Superior temporal gyrus (tissue), 1 donor: ENCODE measurements at regions not wholly inside any gene's neighbourhood (a gene's known extent, or its start where the extent isn't known, plus 50 kb on each side); places are given as distances from the start of the nearest gene placed in this dataset.
A peak's percentile ranks its signal among the peaks of the same experiment; 100 is the strongest.
"Not testable (repeated sequence)": the region's sequence is repeated elsewhere in the genome, so short reads cannot be mapped to it uniquely, and the experiment has no call there.

Experiments
- DNase-seq: peaks from one replicate; pipeline ENCODE4 v3.0.0-alpha.2; 2016; ENCODE audit errors: extremely low spot score

DNA sequence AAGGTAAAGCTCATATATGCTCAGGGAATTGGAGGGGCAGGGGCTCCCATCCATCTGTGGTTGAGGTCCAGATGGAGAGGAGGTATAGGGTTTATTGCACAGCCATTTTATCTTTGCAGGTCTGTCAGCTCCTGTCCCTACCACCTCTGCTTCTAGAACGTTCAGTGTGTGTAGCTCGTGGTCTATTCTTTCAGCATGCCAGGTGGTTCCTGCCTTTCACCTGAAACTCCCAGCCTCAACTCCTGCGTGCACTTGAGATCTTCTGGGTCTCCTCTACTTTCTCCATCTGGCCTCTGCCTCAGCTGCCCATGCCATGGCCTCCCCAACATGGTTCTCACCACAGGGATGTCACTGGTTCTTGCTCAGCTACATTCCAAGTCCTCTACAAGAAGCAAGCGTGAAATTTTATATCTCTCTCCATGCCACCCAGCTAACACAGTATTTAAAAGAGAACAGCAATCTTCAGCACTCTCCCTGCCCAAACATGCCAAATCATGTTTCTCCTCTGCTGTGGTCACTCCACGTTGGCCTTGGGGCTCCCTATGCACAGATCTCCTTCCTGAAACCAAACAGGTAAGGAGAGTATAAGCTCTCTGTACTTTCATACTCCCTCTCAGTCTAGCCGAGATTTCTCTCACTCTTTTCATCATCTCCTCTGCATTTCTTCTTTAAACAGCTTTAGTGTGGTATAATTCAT is 157.8 kb upstream of the TRPC6 start:
- DNase-seq = no peak

DNA sequence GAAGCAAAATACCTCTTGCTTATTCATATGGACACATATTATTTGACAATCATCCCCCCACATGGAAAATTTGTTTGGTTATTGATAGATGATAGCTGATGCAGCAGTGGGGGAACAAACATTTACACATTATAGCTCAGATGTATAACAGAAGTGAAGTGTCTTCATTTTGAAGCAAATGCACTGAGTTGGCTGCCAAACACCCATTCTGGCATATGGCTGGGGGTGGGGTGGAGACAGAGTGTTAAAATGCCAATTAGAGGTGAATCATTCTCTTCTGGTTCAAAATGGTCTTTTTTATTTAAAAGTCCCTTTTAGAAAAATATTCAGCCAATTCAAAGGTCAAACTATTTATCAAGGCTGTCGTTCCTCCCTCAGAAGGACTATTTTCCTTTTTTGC is 157.3 kb upstream of the TRPC6 start:
- no peak for DNase-seq

DNA sequence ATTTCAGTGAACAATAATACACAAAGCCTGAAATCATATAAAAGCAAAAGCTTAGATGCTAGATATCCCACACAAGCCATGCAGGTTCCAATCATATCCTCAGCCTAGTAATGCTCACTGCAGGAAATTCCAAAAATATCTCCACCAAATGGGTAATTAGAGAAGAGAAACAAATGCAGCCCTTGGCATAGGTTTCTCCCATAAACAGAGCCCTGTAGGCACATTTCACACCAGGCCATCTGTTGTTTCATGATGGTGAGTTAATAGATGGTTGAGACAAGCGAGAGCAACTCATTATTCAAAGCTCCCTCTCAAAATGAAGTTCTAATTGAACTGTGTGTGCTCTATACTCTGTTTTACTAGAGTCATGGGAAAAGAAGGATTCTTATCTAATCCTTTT is 154.6 kb upstream of the TRPC6 start:
- DNase-seq = peak; percentile 38

DNA sequence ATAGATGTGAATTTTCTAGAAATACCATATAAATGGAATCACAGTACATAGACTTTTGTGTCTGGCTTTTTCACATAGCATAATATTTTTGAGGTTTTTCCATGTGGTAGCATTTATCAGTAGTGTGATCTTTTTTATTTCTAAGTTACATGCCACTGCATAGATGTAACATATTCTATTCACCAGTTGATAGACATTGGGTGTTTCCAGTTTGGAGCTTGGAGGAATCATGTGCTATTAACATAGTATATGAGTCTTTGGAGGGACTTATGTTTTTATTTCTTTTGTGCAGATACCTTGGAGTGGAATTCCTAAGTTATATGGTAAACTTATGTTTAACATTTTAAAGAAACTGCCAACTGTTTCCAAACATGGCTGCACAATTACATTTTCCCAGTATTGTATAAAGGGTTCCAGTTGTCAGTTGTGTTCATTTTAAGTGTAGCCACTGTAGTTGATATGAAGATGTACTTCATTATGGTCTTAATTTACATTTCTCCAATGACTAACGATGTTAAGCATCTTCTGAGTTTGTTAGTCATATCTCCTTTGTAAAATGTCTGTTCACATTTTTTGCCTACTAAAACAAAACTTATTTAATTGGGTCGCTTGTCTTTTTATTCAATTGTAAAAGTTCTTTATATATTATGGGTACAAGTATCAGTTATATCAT is 145.7 kb upstream of the TRPC6 start:
- no peak for DNase-seq

DNA sequence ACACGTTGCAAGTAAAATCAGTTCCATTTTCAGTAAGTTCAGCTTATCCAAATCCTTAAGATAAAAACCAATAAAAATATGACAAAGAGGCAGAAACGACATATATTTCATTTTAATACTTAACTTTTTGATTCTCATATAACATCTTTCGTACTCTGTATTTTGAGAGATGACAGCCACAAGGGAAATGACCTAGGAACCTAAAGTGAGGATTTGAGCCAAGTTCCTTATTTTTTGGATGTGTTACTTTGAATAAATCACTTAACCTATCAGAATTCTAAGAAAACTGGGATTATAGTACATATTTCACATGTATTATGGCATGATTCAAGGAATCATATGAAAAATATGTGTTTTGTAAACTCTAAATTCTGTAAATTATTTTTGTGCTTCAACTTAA is 143.6 kb upstream of the TRPC6 start:
- no peak for DNase-seq

DNA sequence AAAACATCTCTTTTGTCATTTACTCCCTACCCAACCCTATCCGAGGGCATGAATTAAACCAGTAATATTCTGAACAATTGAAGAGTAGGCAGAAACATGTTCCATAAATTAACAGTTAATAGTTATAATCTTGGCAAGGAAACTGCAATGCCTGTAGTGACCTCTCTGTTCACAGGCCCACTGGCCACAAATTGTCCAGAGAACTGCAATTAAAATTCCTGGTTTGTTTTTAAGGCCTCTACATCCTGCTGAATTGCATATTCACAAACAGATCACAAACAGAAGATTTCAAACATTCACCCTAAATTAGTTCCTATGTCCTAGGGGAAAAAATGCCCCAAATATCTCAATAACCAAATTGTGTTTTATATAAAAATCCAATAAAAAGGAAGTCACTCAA is 143.2 kb upstream of the TRPC6 start:
- DNase-seq = no peak

DNA sequence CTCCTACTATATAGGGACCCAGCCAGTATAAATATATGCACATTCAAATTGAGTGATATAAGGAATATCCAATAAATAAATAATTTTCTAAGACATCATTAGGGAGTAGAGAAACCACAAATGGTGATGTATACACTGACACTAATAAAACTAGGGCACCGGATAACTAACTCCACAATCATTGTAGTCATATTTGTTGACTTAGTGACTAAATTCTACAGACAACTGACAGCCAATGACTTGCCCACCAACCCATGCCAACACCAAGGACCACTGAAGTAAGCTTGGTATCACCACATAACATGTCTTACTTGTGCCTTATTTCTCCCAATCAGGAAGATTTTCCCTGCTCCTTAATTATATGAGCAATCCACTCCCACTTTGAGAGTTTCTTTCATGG is 139.6 kb upstream of the TRPC6 start:
- no peak for DNase-seq

DNA sequence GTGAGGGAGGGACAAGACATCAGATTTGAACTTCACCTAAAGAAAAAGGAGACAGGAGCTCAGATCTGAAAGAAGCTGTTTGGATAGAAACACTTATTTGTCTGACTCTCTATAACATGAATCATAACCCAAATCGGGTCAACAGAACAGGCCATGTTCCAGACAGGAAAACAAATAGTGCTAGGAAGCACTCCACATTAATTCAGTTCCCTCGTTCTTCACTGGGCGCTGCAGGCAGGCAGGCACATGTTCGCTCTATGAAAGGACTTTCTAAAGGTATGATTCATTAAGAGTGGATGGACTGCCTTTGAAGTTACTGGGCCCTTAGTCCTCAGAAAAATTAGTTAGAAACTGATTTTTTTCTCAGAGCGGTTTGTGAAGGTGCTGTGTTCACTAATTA is 137.5 kb upstream of the TRPC6 start:
- DNase-seq = no peak

DNA sequence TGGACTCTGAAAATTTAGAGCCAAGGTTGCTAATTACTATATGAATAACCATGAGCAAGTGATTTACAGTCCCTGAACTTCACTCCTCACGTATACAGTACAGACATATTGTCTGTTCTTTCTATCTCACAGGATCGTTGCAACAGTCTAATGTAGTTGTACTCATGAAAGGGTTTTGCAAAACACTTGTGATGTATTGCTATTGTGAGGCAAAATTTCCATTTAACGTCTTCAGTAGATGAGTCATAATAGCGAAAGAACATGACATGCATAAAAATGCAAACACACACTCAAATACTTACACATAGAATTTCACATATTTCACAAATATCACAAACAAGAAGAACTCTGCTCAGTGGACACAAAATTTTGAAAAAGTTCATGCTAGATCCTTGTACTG is 134.6 kb upstream of the TRPC6 start:
- DNase-seq = no peak

DNA sequence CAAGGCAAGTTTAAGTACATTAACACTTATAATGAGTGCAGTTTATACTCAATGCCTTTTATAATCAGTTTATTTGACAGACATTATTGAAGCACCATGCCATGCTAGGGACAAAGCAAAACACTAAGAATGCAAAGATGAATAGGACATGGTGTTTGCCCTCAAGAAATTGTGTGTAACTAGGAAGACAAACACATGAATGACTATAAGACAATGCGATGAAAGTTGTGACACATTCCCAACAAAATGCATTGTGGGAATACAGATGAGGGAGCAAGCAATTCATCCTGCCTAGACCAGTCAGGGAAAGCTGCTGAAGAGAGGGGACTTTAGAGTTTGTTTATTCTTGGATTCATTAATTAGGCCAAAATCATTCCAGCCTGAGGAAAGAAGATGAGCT is 133.8 kb upstream of the TRPC6 start:
- no peak for DNase-seq

DNA sequence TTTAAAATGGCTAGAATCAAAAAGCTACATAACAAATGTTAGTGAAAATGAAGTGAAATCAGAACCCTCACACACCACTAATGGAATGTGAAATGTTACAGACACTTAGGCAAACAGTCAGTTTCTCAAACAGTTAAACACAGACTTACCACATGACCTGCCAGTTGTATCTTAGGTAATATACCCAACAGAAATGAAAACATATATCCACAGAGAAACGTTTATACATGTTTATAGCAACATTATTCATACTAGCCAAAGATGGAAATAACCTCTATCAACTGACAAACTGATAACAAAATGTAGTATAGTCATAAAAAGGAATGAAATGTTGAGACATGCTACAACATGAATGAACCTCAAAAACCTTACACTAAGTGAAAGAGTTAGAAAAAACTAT is 131.5 kb upstream of the TRPC6 start:
- DNase-seq = no peak

DNA sequence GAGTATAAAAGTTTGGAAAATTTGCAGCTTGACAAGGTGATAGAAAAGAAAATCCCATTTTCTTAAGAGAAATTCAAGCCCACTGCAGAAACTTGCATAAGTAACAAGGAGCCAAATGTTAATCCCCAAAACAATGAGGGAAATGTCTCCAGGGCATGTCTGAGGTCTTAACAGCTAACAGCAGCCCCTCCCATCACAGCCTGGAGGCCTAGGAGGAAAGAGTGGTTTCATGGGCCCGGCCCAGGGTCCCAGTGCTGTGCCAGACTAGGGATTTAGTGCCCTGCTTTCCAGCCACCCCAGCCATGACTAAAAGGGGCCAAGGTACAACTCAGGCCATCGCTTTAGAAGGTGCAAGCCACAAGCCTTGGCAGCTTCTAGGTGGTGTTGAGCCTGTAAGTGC is 123.7 kb upstream of the TRPC6 start:
- DNase-seq = no peak

DNA sequence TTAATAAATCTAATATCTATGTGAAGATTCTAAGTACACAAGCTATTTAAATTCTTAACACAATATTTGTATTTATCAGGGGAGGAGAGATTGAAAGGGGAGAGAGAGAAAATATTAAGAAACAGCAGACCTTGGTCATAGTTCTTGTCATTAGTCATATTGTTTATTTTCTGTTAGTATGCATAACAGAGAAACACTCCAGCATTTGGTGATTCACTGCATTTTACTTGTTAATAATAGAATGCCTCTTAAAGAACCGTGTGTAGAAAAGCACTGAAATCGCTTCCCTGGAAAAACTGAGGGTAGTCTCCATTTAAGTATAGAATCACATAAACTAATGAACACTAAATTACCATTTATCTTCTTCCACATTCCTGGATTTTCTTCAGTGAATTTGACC is 122.7 kb upstream of the TRPC6 start:
- no peak for DNase-seq

DNA sequence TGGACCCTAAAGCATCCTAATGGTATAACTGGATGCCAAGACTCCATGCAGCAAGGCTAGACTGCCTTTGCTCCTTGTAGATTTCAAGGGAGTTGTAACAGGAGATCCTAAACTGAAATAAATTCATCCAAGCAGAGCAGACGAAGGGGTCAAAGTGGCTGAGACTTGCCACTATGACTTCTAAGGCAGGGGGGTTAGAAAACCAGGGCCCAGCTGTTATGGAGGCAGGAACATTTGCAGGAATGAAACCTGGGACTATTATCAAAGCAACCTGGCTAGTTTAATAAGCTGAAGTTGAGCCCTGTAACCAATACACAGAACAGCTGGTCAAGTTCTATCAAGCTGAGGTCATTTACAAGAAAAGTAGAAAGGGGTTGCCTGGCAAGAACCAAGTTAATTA is 122.2 kb upstream of the TRPC6 start:
- DNase-seq = no peak

DNA sequence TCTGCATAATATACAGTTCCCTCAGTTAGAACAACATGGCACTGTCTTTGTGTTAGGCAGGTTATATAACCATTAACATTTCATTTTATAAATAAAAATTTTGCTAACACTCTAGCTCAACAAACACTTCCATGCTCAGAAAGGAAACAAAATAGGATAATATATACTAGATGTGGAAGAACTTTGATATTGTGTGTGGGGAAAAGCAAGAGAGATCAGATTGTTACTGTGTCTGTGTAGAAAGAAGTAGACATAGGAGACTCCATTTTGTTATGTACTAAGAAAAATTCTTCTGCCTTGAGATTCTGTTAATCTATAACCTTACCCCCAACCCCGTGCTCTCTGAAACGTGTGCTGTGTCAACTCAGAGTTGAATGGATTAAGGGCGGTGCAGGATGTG is 111.1 kb upstream of the TRPC6 start:
- not testable (repeated sequence) for DNase-seq

DNA sequence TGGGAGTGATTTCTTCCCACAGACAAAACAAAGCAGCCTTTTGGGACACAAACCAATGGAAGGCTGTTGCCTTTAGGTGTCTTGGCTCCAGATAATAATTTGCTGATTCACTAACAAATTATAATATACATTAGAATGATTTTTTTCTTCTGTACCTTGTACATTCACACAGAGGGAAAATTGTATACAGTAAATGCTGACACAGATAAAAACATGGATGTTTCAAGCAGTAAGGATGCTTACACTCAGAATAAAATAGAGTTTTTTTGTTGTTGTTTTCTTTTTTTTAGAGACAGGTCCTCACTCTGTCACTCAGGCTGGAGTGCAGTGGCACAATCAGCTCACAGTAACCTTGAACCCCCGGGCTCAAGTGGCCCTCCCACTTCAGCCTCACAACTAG is 109.2 kb upstream of the TRPC6 start:
- DNase-seq = no peak

DNA sequence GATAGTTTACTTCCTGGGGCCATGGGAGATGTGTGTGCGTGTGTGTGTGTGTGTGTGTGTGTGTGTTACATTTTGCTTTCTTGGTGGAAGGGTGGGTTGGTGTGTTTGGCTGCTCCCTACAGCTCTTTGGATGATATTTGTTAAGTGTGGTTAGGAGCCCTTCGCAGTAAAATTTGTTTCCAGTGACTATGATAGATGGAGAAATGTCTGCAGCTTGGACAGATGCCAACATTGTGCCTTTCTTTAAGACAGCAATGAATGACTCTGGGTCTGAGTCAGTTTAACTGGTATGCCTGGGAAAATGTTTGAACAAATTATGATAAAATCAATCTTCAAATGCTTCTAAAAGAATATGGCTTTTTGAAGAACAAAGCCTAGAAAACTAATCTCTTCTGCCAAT is 102.7 kb upstream of the TRPC6 start:
- DNase-seq = no peak

DNA sequence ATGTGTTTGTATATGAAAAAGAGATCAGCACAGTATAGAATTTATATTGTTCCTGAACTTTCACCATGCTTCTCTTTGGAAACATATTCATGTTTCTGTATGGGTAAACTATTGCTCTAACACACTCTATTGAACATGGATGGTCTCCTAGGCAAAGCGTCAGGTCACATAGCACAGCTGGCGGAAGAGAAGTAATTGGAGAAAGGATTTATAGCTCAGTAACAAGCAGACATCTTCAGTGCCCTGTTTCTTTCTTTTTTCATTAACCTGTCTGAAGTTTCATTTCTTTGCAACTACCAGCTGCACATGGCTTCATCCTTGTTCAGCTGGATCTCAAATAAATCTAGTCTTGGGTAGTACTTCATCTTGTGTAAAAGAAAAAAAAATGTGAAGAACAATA is 84.4 kb upstream of the TRPC6 start:
- DNase-seq = no peak

DNA sequence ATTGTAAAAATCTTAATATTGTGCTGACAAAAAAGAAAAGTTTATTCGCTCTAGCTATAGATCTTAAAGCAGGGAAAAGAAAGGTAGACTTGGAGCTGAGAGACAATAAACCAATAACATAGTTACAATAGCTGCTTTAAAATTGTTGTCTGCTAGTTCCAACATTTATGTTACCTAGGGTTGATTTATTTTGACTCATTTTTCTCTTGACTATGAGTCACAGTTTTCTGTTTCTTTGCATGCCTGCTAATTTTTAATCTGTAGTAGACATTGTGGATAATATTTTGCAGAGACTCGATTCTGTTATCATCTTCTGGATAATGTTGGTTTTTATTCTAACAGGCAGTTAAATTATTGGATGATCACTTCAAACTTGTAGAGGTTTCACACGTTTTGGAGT is 83.1 kb upstream of the TRPC6 start:
- no peak for DNase-seq

DNA sequence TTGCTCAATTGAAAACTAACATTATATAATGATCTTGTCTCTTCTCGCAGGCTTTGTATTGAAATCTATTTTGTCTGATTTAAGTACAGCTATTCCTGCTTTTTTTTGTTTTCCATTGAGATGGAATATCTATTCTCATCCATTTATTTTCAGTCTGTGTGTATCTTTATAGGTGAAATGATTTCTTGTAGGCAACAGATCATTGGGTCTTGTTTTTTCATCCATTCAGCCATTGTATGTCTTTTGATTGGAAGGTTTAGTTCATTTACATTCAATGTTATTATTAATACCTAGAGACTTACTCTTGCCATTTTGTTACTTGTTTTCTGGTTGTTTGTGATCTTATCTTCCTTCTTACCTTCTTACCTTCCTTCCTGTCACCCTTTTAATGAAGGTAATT is 77.8 kb upstream of the TRPC6 start:
- no peak for DNase-seq
